ENCODE measurements at regions not wholly inside any gene's neighbourhood (a gene's known extent, or its start where the extent isn't known, plus 50 kb on each side); places are given as distances from the start of the nearest gene placed in this dataset.
"Not testable (repeated sequence)": the region's sequence is repeated elsewhere in the genome, so short reads cannot be mapped to it uniquely, and the experiment has no call there.

DNA sequence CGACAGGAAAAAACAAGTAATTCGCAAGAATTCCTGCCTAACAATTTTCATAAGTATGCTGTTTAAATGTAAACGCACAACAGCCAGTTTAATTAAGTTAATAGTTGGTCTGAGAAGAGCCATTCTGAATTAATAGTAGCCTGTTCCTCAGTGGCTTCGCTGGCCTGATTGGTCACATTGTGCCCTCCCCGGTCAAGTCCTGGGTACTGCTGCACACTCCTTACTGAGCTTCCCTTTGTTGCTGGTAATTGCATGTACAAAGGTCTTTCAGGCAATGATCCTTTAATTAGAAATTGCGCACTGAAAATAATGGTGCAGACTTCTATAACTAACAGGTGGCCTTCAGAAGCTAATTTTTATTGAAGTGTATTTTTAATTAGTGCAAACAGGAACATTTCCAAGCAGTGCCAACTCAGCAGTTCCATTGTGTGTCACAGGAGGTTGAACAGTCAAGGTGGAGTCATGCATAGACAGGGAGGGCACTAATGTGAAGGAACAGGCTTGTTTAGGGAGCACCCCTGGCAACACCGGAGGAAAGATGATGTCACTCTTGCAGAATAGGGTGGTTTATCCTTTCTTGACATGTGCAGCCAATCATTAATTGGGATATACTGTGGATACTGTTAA is 92.6 kb upstream of the SLC22A23 start:
- DNase-seq (ENCODE audit: low spot score): no peak

GRCh38 chr6:3546121-3546520 is 89.3 kb upstream of the SLC22A23 start:
- peak; percentile 29 for DNase-seq (ENCODE audit: low spot score)

GRCh38 chr6:3545156-3545555 is 88.3 kb upstream of the SLC22A23 start:
- no peak for DNase-seq (ENCODE audit: low spot score)

GRCh38 chr6:3542032-3542640 is 85.3 kb upstream of the SLC22A23 start:
- peak; percentile 31 for DNase-seq (ENCODE audit: low spot score)

DNA sequence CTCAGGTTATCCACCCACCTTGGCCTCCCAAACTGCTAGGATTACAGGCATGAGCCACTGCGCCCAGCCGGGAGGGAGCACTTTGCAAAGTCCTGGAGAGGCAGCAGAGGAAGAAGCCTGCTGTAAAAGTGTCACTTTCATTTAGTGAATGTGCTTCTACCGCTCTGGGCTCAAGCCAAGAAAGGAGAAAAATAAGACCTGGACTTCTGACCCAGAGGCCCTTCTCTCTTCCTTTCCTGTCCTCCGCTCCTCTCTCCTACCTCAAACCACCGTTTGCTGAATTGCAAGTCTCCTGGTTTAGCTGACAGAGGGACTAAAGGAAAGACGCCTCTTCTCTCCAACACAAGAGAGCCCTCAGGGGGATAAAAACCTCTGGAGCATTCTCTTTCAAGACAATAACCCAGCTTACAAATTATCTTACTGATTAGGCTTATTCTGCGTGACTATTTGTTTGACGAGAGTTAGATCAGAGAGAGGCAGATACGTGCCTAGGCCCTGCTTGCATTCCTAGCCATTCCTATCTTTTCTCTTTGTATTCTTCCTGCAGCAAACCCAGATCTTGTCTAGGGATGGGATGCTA is 84.2 kb upstream of the SLC22A23 start:
- peak; percentile 34 for DNase-seq (ENCODE audit: low spot score)

- peak; percentile 43 for DNase-seq (ENCODE audit: low spot score)
Measured at GRCh38 chr6:3540253-3540820, 83.5 kb upstream of the SLC22A23 start.

- DNase-seq (ENCODE audit: low spot score): peak; percentile 15
Measured at GRCh38 chr6:3538536-3538935, 81.7 kb upstream of the SLC22A23 start.

GRCh38 chr6:3536901-3537300 is 80.1 kb upstream of the SLC22A23 start:
- DNase-seq (ENCODE audit: low spot score): peak; percentile 3

DNA sequence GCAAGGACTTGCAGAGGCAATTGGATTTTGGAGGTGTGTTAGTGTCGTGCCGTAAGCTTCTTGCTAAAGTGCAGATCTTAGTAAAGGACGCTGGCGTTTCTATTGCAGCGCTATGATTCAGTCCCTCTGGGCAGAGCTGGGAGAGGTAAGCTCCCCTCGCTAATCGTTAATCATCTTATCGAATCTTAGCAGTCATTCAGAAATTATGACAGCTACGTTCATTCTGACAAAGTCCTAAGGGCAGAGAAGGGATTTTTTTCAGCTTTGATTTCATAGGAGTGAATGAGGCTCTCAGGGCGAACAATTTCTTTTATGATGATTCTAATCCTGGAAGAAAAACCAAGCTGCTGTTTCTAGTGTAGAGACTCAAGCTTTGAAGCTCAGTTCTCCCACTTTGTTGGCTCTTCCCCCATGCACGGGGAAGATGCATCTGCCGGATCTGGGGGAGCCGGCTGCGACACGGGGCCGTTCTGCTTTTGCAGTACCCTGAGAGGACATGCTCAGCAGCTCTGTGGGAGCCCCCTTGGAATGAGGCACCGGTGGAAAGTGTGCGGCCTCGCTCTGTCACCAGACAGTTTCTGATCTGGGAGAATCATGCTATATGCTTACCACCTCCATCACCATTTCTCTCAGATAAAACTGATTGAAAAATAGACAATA is 79.1 kb upstream of the SLC22A23 start:
- peak; percentile 20 for DNase-seq (ENCODE audit: low spot score)

DNA sequence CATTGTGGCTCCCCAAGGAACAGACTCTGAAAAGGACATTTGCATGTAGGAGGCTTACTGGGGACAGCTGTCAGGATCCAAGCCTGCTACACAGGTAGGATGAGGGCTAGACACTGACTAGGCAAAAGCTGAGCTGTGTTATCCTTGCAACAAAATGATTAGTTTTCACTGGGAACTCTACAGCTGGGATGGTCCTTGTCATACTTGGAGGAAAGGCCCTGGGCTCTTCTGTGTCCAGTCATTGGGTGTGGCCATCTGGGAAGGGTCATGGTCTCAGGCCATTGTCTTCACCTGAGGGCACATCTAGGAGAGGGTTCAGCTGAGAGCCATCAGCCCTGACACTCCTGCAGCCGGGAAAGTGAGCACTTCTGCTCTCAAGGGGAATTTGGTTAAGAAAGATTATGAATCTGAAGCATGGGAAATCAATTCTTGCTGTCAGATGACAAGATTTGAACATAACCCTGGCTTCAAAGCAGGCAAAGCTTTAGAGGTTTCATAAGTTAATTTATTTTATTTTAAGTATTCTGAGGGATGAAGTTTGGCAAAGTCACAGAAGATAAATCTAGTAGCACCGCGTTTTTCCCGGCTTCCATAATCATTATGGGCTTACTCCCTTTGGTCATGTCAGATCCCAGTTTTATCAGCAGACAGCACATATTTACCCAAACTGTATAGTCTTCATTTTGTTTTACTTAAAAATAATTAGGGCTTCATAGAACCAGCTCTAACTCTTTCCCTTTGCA is 78.4 kb upstream of the SLC22A23 start:
- DNase-seq (ENCODE audit: low spot score): peak; percentile 23

DNA sequence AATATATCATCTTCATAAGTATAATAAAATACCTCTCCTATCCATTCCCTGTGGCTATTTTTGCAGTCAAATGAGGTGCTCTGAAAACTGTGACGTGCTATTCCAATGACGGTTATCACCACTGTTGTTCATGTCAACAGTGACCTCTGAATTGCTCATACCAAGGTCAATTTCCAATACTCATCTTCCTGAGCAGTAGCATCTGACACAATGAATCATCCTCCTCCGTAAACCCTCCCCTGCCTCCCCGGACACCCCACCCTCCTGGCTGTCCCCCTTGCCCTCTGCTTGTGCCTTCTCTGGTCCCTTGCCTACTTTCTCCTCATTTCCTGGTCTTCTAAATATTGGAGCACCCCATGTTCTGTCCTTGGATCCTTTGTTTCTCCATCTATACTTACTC is 77.7 kb upstream of the SLC22A23 start:
- DNase-seq (ENCODE audit: low spot score): peak; percentile 13

DNA sequence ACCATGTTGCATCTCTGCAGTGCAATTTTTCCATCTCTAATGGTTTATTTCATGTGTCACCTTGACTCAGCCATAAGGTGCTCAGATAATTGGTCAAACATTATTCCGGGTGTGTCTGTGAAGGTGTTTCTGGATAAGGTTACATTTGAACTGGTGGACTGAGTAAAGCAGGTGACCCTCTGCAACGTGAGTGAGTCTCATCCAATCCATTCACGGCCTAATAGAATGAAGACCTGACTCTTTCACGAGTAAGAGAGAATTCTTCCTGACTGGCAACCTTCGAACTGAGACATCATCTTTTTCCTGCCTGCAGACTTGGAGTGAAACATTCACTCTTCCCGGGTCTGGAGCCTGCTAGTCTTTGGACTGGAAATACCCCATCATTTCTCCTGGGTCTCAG is 77.1 kb upstream of the SLC22A23 start:
- DNase-seq (ENCODE audit: low spot score): peak; percentile 4

GRCh38 chr6:3532296-3532916 is 75.6 kb upstream of the SLC22A23 start:
- peak; percentile 32 for DNase-seq (ENCODE audit: low spot score)

DNA sequence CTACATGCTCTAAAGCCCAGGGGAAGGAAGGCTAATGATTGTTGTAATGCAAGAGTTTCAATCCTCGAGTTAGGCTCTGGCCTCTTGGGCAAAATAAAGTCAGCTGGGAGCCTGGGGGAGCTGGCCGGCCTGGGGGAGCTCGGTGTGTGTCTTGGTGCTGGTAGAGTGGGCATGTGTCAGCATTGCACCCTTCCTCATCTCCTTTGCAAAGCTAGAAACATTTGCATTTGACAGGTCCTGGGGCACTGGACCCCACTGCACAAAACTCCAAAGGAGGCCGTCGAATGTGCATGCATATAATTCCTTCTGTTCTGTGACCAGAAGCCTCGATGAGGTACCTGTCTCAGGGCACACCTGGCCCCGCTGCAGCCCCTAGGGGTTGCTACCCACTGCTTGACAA is 74.6 kb upstream of the SLC22A23 start:
- peak; percentile 31 for DNase-seq (ENCODE audit: low spot score)

DNA sequence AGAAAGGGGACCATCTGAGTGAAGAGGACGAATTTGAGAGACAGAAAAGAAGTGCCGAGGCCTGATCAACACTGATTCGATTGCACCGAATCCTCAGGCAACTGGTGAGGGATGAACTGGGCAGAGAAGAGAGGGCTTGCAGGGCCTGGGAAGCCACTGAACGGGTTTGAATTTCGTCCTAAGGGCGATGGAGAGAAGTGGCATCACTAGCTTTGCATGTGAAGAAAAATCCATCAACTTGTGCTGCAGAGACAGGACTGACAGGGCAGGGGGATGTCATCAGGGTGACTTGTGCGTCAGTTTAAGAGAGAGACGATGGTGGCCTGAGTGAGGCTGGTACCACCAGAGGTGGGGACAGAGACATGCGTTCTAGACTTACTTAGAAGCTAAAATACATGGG is 73.7 kb upstream of the SLC22A23 start:
- peak; percentile 15 for DNase-seq (ENCODE audit: low spot score)

DNA sequence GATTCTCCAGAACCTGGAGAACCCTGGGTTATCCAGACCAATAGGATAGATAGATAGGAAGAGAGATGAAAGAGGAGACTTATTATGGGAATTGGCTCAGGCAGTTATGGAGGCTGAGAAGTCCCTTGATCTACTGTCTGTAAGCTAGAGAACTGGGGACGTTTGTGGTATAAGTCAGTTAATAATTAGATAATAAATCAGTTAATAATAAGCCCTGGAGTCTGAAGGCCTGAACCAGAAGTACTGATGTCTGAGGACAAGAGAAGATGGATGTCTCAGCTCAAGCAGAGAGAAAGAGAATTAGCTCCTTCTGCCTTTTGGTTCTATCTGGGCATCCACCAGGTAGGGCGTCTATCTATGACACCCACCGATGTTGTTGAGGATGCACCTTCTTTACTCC is 72.9 kb upstream of the SLC22A23 start:
- DNase-seq (ENCODE audit: low spot score): no peak

- peak; percentile 3 for DNase-seq (ENCODE audit: low spot score)
Measured at GRCh38 chr6:3529232-3529631, 72.4 kb upstream of the SLC22A23 start.

- DNase-seq (ENCODE audit: low spot score): not testable (repeated sequence)
Measured at GRCh38 chr6:3528081-3528671, 71.3 kb upstream of the SLC22A23 start.

GRCh38 chr6:3527651-3527977 is 70.8 kb upstream of the SLC22A23 start:
- DNase-seq (ENCODE audit: low spot score): no peak

DNA sequence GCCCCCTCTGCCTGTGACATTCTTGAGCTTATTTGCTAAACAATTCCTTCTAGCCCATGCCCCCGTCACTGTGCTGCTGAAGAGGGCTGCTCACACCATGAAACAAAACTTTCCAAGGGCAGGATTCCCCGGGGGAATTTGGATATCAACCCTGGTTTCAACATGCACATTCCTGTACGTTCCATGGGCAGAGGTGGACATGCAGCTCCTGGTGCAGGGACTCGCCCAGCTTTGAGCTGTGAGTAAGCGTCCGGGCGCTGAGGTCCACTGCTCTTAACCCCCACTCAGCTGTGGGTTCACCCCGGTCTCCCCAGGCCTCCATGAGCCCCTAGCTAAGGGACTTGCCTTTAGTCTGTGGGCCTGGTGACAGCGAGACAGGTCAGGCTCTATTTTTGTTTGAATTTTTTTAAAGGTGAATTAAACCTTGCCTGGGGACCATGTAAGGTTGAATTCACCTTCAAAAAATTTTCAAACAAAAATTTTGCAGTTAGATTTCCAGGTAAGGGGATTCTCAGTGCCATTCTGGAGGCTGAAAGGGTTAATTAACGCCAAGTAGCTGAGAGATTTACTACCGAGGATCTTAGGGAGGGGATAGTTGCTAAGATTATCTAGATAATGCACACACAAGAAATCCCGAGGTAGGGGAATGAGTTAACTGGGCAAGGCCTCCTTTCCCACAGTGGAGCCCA is 70.3 kb upstream of the SLC22A23 start:
- no peak for DNase-seq (ENCODE audit: low spot score)

DNA sequence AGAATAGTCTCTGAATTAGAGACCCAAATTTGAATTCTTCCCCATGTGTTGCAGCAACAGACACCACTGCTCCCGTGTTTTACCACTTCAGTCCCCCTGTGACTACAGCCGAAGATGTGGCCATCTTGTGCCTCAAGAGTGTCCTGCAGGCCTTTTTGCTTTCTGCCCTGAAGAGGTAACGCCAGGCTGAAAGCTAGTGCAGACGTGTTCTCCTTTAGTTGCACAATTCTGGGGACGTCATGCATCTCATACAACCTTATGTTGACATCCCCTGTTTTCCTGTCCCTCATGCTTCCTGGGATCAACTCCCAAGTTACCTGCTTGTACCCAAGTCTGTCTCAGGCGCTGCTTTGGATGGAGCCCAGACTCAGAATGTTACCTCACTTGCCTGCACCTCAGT is 69.1 kb upstream of the SLC22A23 start:
- DNase-seq (ENCODE audit: low spot score): no peak

Data from ecto neural progenitor cell (in vitro differentiated cells).